ENCODE measurements at regions not wholly inside any gene's neighbourhood (a gene's known extent, or its start where the extent isn't known, plus 50 kb on each side); places are given as distances from the start of the nearest gene placed in this dataset.

GRCh38 chr16:79950932-79951719 lies 350.6 kb upstream of the MAF start:
- TF ChIP-seq POLR2AphosphoS5 (IDR thresholded peaks at IDR 0.05) (no peak), CTCF (IDR thresholded peaks at IDR 0.05) (no peak), POLR2A (IDR thresholded peaks at IDR 0.05) (no peak), EP300 (IDR thresholded peaks at IDR 0.05) (no peak)
